Upper lobe of left lung (tissue), 6 donors: ENCODE measurements at regions not wholly inside any gene's neighbourhood (a gene's known extent, or its start where the extent isn't known, plus 50 kb on each side); places are given as distances from the start of the nearest gene placed in this dataset.
"Not testable (repeated sequence)": the region's sequence is repeated elsewhere in the genome, so short reads cannot be mapped to it uniquely, and the experiment has no call there.

Experiments
- ATAC-seq, 2 donors: fragments of 200-7000 bp; cut with Tn5 transposase; one replicate each; pipeline ENCODE4 v1.9.1; 2022; ENCODE audit warnings: mild to moderate bottlenecking in 2 of 2, moderate library complexity in 2 of 2; ENCODE audit not compliant: low FRiP score in 2 of 2
- DNase-seq, 2 donors: peaks; one replicate each; pipeline ENCODE4 v3.0.0-alpha.2; 2019 to 2020
- H3K27ac ChIP-seq, 4 donors: fragments of 200-600 bp; sonication (generic); one replicate each; pipeline ENCODE4 v1.5.1; 2016 to 2019
- H3K27me3 ChIP-seq, 4 donors: fragments of 200-600 bp; sonication (generic); one replicate each; pipeline ENCODE4 v1.5.1; 2017 to 2019
- H3K36me3 ChIP-seq, 4 donors: fragments of 200-600 bp; sonication (generic); one replicate each; pipeline ENCODE4 v1.5.1; 2016 to 2019
- H3K4me1 ChIP-seq, 4 donors: fragments of 200-600 bp; sonication (generic); one replicate each; pipeline ENCODE4 v1.5.1; 2018 to 2019
- H3K4me3 ChIP-seq, 4 donors: fragments of 200-600 bp; sonication (generic); one replicate each; pipeline ENCODE4 v1.5.1; 2017 to 2019; ENCODE audit warnings: mild to moderate bottlenecking in 2 of 4, moderate library complexity in 1 of 4
- H3K9me3 ChIP-seq, 4 donors: fragments of 200-600 bp; sonication (generic); one replicate each; pipeline ENCODE4 v1.5.1; 2018 to 2019
- EP300 ChIP-seq, 4 donors: sonication (generic); formaldehyde crosslinking; IDR thresholded peaks; one replicate each; pipeline ENCODE4 v1.5.1; 2017; ENCODE audit warnings: antibody characterized with exemption in 4 of 4, control low read depth in 2 of 4
- POLR2A ChIP-seq, 4 donors: fragments of 450-650 bp; IDR thresholded peaks; one replicate each; pipeline ENCODE4 v1.5.1; 2016 to 2017; ENCODE audit warnings: antibody characterized with exemption in 4 of 4, mild to moderate bottlenecking in 2 of 4
- POLR2AphosphoS5 ChIP-seq, 2 donors: sonication (generic); formaldehyde crosslinking; IDR thresholded peaks; one replicate each; pipeline ENCODE4 v1.5.1; 2017; ENCODE audit warnings: antibody characterized with exemption in 2 of 2
- WGBS, 2 donors: methylation state at CpG; one replicate each; pipeline ENCODE4 v1.1.5; 2017 to 2018; 5-methylcytosine and 5-hydroxymethylcytosine counted together
- TF ChIP-seq, protein P1 (sequence below), 6 experiments: fragments of 450-650 bp in 4 of 6; fragments of 200-600 bp in 2 of 6; sonication (generic) in 2 of 6; IDR thresholded peaks; one replicate each; pipeline ENCODE4 v1.5.1; 2016 to 2019; ENCODE audit warnings: antibody characterized with exemption in 6 of 6
- donor health status: DM: no; HTN: no; CAD: no; lungs with moderate emphysema.
- donor health status: DM: no; HTN: yes; CAD: no; lungs with severe emphysema.

DNA sequence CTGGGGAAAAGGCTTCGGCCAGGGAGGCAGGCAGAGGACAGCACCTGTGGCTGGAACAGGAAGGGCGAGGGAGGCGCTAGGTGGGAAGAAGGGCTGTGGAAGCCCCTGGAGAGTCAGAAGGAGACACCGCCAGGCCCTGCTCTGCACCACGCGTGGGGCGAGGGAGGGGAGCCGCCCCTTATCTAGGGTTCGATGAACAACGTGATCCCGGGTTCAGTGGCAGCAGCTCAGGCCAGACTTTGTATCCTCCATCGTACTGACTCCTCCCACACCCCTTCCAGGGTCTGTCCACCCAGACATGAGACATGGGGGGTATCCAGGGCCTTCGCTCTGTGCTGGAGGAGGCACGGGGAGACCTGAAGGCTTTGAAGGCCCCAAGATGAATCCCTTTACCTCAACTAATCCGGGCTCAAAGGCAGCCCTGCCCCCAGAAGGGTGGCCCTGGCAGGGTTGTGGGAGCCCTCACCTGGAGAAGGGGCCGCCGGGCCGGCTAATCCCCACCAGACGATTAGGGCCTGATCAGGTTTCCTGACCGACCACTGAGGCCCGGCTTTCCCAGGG is 110.8 kb downstream of the PDGFA start:
- Histone ChIP-seq H3K27ac (no peak overlapping the region), H3K4me1 (no peaks in the 10 kb centered on the region), H3K36me3 (no peaks in the 10 kb centered on the region), H3K4me3 (no peak overlapping the region), H3K27me3 (no peaks in the 10 kb centered on the region), H3K9me3 (no peaks in the 10 kb centered on the region)
- peak in 1 of 2 donors; percentile 37 for DNase-seq
- WGBS, 2 donors: 82 to 89% methylated on average over 10 to 20 of the region's 21 CpGs
- ATAC-seq: peak in 1 of 2 donors; percentile 37
- TF ChIP-seq POLR2A (IDR thresholded peaks at IDR 0.05) (no peak), EP300 (IDR thresholded peaks at IDR 0.05) (no peak), POLR2AphosphoS5 (IDR thresholded peaks at IDR 0.05) (no peak)
- TF ChIP-seq, protein P1, sequence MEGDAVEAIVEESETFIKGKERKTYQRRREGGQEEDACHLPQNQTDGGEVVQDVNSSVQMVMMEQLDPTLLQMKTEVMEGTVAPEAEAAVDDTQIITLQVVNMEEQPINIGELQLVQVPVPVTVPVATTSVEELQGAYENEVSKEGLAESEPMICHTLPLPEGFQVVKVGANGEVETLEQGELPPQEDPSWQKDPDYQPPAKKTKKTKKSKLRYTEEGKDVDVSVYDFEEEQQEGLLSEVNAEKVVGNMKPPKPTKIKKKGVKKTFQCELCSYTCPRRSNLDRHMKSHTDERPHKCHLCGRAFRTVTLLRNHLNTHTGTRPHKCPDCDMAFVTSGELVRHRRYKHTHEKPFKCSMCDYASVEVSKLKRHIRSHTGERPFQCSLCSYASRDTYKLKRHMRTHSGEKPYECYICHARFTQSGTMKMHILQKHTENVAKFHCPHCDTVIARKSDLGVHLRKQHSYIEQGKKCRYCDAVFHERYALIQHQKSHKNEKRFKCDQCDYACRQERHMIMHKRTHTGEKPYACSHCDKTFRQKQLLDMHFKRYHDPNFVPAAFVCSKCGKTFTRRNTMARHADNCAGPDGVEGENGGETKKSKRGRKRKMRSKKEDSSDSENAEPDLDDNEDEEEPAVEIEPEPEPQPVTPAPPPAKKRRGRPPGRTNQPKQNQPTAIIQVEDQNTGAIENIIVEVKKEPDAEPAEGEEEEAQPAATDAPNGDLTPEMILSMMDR (IDR thresholded peaks at IDR 0.05): no peak

DNA sequence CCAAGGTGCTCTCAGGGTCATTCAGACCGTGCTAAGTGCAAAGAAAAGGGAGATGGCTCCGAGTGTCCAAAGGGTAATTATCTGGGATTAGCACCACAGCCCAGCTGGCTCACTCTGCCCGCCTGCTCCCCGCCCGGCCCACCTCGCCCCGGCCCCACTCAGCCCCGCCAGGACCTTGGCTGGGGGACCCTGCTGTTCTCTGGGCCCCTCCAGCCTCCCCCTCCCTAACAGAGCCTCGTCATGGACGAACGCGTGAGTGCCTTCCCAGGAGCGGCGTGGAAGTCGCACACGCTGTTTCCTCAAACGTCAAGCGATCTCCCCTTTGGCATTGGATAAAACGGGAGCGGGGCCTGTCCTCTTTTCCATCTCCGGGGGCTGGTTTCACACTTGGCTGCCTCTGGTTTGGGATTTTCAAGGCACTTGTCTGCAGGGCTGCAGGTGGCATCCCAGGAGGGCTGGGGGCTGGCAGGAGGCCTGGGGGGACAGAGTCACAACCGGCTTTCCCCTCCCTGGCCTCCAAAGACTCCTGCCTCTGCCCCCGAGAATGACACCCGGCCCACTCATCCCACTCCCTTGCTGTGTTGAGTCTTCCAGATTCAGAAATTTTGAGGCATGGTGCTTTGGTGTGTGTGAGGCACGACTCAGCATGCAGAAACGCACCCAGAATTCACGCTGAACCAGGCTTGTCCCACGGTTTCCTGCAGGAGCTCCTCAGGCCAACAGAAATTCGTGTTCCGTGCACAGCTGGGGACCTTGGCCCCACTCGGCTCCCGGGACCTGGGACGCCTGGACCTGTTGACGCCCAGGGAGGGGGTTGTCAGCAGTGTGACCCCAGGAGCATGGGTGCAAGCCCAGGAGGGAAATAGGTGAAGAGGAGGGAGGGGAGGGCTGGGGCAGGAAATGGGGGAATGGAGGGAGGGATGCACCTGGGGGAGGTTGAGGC is 110.0 kb downstream of the PDGFA start:
- WGBS, 2 donors: 70 to 85% methylated on average over 23 to 33 of the region's 34 CpGs
- Histone ChIP-seq H3K27me3 (no peaks in the 10 kb centered on the region), H3K4me1 (no peaks in the 10 kb centered on the region), H3K4me3 (no peak overlapping the region), H3K9me3 (no peaks in the 10 kb centered on the region), H3K36me3 (no peaks in the 10 kb centered on the region), H3K27ac (no peak overlapping the region)
- ATAC-seq: peak in 1 of 2 donors; percentile 12
- no peak for TF ChIP-seq EP300 (IDR thresholded peaks at IDR 0.05)
- TF ChIP-seq POLR2AphosphoS5 (IDR thresholded peaks at IDR 0.05): no peak
- TF ChIP-seq, protein P1 (IDR thresholded peaks at IDR 0.05): no peak
- TF ChIP-seq POLR2A (IDR thresholded peaks at IDR 0.05): no peak
- DNase-seq: peak in 1 of 2 donors; percentile 65

DNA sequence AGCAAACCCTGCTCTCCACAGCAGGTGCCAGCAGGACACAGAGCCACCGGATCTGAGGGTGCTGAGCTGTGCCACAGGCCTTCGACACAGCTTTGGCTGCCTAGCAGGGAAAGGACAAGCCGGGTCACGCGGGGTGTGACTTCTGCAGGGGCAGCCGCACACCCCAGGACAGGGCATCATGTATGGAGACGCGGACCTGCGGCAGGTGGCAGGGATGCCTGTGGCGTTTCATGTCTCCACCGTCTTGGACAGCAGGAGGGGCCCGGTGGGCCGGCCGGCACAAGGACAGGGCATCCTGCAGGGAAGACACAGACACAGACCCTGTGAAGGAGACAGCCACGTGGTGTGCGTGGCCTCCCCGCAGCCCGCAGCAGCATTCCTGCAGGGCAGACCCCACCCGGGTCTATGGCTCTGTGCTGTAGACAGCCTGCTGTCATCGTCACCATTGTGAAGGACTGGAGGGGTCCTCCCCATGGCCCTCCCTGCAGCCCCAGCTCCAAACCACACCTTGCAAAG is 109.2 kb downstream of the PDGFA start:
- H3K36me3 ChIP-seq: no peaks in the 10 kb centered on the region
- TF ChIP-seq POLR2AphosphoS5 (IDR thresholded peaks at IDR 0.05): no peak
- no peak for TF ChIP-seq EP300 (IDR thresholded peaks at IDR 0.05)
- no peak for TF ChIP-seq POLR2A (IDR thresholded peaks at IDR 0.05)
- TF ChIP-seq, protein P1 (IDR thresholded peaks at IDR 0.05): no peak
- no peak overlapping the region for H3K27ac ChIP-seq
- no peaks in the 10 kb centered on the region for H3K4me1 ChIP-seq
- DNase-seq: peak in 1 of 2 donors; percentile 81
- H3K9me3 ChIP-seq: no peaks in the 10 kb centered on the region
- ATAC-seq: no peak
- no peaks in the 10 kb centered on the region for H3K27me3 ChIP-seq
- 93 to 100% methylated on average over 2 to 20 of the region's 20 CpGs for WGBS, 2 donors
- no peak overlapping the region for H3K4me3 ChIP-seq

DNA sequence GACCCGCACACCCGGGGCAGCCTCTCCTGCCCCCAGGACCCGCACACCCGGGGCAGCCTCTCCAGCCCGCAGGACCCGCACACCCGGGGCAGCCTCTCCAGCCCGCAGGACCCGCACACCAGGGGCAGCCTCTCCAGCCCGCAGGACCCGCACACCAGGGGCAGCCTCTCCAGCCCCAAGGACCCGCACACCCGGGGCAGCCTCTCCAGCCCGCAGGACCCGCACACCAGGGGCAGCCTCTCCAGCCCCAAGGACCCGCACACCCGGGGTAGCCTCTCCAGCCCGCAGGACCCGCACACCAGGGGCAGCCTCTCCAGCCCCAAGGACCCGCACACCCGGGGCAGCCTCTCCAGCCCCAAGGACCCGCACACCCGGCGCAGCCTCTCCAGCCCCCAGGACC is 108.5 kb downstream of the PDGFA start:
- DNase-seq: peak in 1 of 2 donors; percentile 72
- not testable (repeated sequence) for H3K9me3 ChIP-seq, H3K36me3 ChIP-seq, H3K4me3 ChIP-seq, H3K27ac ChIP-seq, H3K27me3 ChIP-seq, H3K4me1 ChIP-seq, ATAC-seq
- 91% methylated on average over 3 of the region's 24 CpGs; no CpG with 5 or more reads in 1 of the 2 donors for WGBS, 2 donors

DNA sequence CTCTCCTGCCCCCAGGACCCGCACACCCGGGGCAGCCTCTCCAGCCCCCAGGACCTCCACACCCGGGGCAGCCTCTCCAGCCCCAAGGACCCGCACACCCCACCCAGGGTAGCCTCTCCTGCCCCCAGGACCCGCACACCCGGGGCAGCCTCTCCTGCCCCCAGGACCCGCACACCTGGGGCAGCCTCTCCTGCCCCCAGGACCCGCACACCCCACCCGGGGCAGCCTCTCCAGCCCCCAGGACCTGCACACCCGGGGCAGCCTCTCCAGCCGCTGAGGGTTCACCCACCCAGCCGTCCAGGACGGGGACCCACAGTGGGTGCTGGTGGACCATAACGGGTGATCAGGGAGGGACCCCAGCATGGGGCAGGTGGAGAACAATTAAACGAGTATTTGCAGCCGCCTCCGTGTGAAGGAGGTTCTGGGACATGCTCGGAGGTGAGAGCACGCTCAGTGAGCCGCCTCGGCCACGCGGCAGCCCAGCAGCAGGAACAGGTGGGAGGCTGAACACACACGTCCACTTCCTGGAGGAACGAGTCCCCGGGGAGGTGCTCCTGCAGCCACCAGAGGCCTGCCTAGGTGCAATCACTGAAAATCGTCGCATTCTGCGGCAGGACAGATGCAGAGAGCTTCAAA is 107.9 kb downstream of the PDGFA start:
- DNase-seq (peak in 1 of 2 donors; percentile 76), ATAC-seq (no peak)
- Histone ChIP-seq H3K27me3 (no peaks in the 10 kb centered on the region), H3K36me3 (no peaks in the 10 kb centered on the region), H3K9me3 (peaks cover 0 to under 1% (median 0%) of the 10 kb centered on the region in 4 donors), H3K27ac (no peak overlapping the region), H3K4me1 (no peaks in the 10 kb centered on the region), H3K4me3 (no peak overlapping the region)
- 76 to 84% methylated on average over 14 to 29 of the region's 29 CpGs for WGBS, 2 donors
- TF ChIP-seq POLR2A (IDR thresholded peaks at IDR 0.05) (no peak), EP300 (IDR thresholded peaks at IDR 0.05) (no peak), POLR2AphosphoS5 (IDR thresholded peaks at IDR 0.05) (no peak)
- TF ChIP-seq, protein P1 (IDR thresholded peaks at IDR 0.05): no peak
